HG03135 (cell line): ENCODE measurements at regions not wholly inside any gene's neighbourhood (a gene's known extent, or its start where the extent isn't known, plus 50 kb on each side); places are given as distances from the start of the nearest gene placed in this dataset.
A peak's percentile ranks its signal among the peaks of the same experiment; 100 is the strongest.
"Not testable (repeated sequence)": the region's sequence is repeated elsewhere in the genome, so short reads cannot be mapped to it uniquely, and the experiment has no call there.

ENCODE experiments used
- ATAC-seq: cut with Tn5 transposase; IDR thresholded peaks from one replicate; pipeline ENCODE4 v1.9.1; 2021; ENCODE audit warnings: mild to moderate bottlenecking, moderate library complexity; ENCODE audit not compliant: unreplicated experiment

GRCh38 chr2:84223191-84223590 lies 235.9 kb downstream of the SUCLG1 start:
- no peak for ATAC-seq

GRCh38 chr2:84221102-84221501 lies 238.0 kb downstream of the SUCLG1 start:
- ATAC-seq = not testable (repeated sequence)

GRCh38 chr2:84217456-84217855 lies 241.6 kb downstream of the SUCLG1 start:
- no peak for ATAC-seq

GRCh38 chr2:84214455-84214854 lies 244.6 kb downstream of the SUCLG1 start:
- no peak for ATAC-seq

- ATAC-seq = peak; percentile 75
Measured at GRCh38 chr2:84212611-84213314, 246.3 kb downstream of the SUCLG1 start.

- no peak for ATAC-seq
Measured at GRCh38 chr2:84209941-84210340, 249.1 kb downstream of the SUCLG1 start.

- ATAC-seq = no peak
Measured at GRCh38 chr2:84204995-84205394, 254.1 kb downstream of the SUCLG1 start.

GRCh38 chr2:84202166-84202565 lies 256.9 kb downstream of the SUCLG1 start:
- ATAC-seq = no peak

- ATAC-seq = no peak
Measured at GRCh38 chr2:84201158-84201557, 257.9 kb downstream of the SUCLG1 start.

- ATAC-seq = no peak
Measured at GRCh38 chr2:84197901-84198300, 261.2 kb downstream of the SUCLG1 start.

- no peak for ATAC-seq
Measured at GRCh38 chr2:84194949-84195644, 264.0 kb downstream of the SUCLG1 start.

GRCh38 chr2:84194181-84194580 lies 264.9 kb downstream of the SUCLG1 start:
- ATAC-seq = no peak

GRCh38 chr2:84187258-84187657 lies 271.8 kb downstream of the SUCLG1 start:
- ATAC-seq = no peak

GRCh38 chr2:84181927-84182326 lies 277.2 kb downstream of the SUCLG1 start:
- ATAC-seq = no peak

GRCh38 chr2:84177733-84178132 lies 281.3 kb downstream of the SUCLG1 start:
- no peak for ATAC-seq

- ATAC-seq = no peak
Measured at GRCh38 chr2:84175970-84176369, 283.1 kb downstream of the SUCLG1 start.

- no peak for ATAC-seq
Measured at GRCh38 chr2:84175340-84175739, 283.7 kb downstream of the SUCLG1 start.

GRCh38 chr2:84173041-84173440 lies 286.0 kb downstream of the SUCLG1 start:
- no peak for ATAC-seq

GRCh38 chr2:84170979-84171378 lies 288.1 kb downstream of the SUCLG1 start:
- no peak for ATAC-seq

- no peak for ATAC-seq
Measured at GRCh38 chr2:84169871-84170270, 289.2 kb downstream of the SUCLG1 start.

- ATAC-seq = not testable (repeated sequence)
Measured at GRCh38 chr2:84168552-84168951, 290.5 kb downstream of the SUCLG1 start.

- ATAC-seq = no peak
Measured at GRCh38 chr2:84165256-84165655, 293.8 kb downstream of the SUCLG1 start.
